ENCODE measurements at regions not wholly inside any gene's neighbourhood (a gene's known extent, or its start where the extent isn't known, plus 50 kb on each side); places are given as distances from the start of the nearest gene placed in this dataset.

GRCh38 chr10:113259576-113260226 is 293.2 kb upstream of the HABP2 start:
- no peak for DNase-seq

GRCh38 chr10:113261161-113261560 is 291.7 kb upstream of the HABP2 start:
- DNase-seq = no peak

GRCh38 chr10:113261611-113262091 is 291.2 kb upstream of the HABP2 start:
- no peak for DNase-seq

GRCh38 chr10:113263056-113263455 is 289.8 kb upstream of the HABP2 start:
- DNase-seq = no peak

GRCh38 chr10:113264333-113265131 is 288.3 kb upstream of the HABP2 start:
- DNase-seq = no peak

- DNase-seq = no peak
Observed at GRCh38 chr10:113266147-113266546, 286.7 kb upstream of the HABP2 start.

GRCh38 chr10:113267619-113268562 is 285.0 kb upstream of the HABP2 start:
- no peak for DNase-seq

GRCh38 chr10:113269333-113269732 is 283.5 kb upstream of the HABP2 start:
- no peak for DNase-seq

- no peak for DNase-seq
Observed at GRCh38 chr10:113272511-113272910, 280.3 kb upstream of the HABP2 start.

GRCh38 chr10:113273181-113274163 is 279.4 kb upstream of the HABP2 start:
- no peak for DNase-seq

GRCh38 chr10:113274176-113274829 is 278.6 kb upstream of the HABP2 start:
- no peak for DNase-seq

GRCh38 chr10:113278221-113278620 is 274.6 kb upstream of the HABP2 start:
- DNase-seq = no peak

- no peak for DNase-seq
Observed at GRCh38 chr10:113278664-113279063, 274.2 kb upstream of the HABP2 start.

GRCh38 chr10:113279262-113279661 is 273.6 kb upstream of the HABP2 start:
- DNase-seq = no peak

GRCh38 chr10:113282564-113282963 is 270.3 kb upstream of the HABP2 start:
- DNase-seq = no peak

- DNase-seq = no peak
Observed at GRCh38 chr10:113283189-113283588, 269.7 kb upstream of the HABP2 start.

GRCh38 chr10:113284635-113285034 is 268.2 kb upstream of the HABP2 start:
- DNase-seq = no peak

GRCh38 chr10:113285305-113285704 is 267.5 kb upstream of the HABP2 start:
- no peak for DNase-seq

GRCh38 chr10:113287592-113287991 is 265.3 kb upstream of the HABP2 start:
- no peak for DNase-seq

GRCh38 chr10:113290137-113290536 is 262.7 kb upstream of the HABP2 start:
- no peak for DNase-seq

- DNase-seq = no peak
Observed at GRCh38 chr10:113291413-113291812, 261.4 kb upstream of the HABP2 start.
